ENCODE measurements at regions not wholly inside any gene's neighbourhood (a gene's known extent, or its start where the extent isn't known, plus 50 kb on each side); places are given as distances from the start of the nearest gene placed in this dataset.

DNA sequence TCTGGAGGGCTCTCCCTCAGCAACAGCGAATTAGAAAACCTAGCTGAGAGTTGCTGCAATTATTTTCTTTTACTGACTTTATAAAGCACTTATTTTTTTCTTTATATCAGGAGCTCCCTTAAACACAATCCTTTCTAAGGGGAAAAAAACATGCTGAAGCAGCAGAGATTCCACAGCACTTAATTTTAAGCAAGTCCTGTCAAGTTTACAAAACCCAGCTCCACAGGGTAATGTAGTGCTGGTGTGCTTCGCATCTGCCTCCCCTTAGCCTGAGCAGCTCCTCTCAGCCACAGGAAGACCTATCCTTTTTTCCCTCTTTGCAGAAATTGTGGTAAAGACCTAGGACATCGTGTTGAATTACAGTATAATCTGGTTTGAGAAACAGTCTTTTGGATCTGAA is 208.1 kb upstream of the SYNDIG1 start:
- TF ChIP-seq CTCF (IDR thresholded peaks at IDR 0.05) = no peak
- TF ChIP-seq POLR2A (IDR thresholded peaks at IDR 0.05) = no peak

Measured in vagina (tissue), 2 donors.